GM19324 (cell line): ENCODE measurements at regions not wholly inside any gene's neighbourhood (a gene's known extent, or its start where the extent isn't known, plus 50 kb on each side); places are given as distances from the start of the nearest gene placed in this dataset.
"Not testable (repeated sequence)": the region's sequence is repeated elsewhere in the genome, so short reads cannot be mapped to it uniquely, and the experiment has no call there.

Source experiments
- ATAC-seq: cut with Tn5 transposase; IDR thresholded peaks from one replicate; pipeline ENCODE4 v1.9.1; 2021; ENCODE audit warnings: mild to moderate bottlenecking, moderate library complexity; ENCODE audit not compliant: unreplicated experiment, low FRiP score

DNA sequence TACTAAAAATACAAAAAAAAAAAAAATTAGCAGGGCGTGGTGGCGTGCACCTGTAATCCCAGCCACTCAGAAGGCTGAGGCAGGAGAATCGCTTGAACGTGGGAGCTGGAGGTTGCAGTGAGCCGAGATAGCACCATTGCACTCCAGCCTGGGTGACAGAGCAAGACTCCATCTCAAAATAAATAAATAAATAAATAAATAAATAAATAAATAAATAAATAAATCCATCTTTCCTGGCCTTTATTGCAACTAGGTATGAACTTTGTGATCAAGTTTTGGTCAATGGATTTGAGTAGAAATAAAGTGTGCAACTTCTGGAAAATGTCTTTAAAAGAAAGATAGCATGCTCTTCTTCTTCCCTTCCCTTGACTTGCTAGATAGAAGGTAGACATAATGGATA is 69.6 kb upstream of the LRFN2 start:
- not testable (repeated sequence) for ATAC-seq

DNA sequence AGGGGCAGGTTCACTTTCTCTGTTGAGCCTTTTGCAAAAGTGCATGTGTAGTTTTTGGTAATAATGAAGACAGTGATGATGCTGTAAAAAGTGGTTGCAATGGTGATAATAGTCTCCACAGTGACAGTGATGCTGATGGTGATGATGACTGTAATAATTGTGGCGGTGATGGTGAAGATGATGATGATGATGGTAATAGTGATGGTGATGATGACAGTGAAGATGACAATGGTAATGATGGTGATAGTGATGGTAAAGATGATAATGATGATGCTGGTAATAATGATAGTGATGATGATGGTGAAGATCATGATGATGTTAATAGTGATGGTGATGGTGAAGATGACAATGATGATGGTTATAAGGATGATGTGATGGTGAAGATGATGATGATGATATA is 67.7 kb upstream of the LRFN2 start:
- no peak for ATAC-seq

DNA sequence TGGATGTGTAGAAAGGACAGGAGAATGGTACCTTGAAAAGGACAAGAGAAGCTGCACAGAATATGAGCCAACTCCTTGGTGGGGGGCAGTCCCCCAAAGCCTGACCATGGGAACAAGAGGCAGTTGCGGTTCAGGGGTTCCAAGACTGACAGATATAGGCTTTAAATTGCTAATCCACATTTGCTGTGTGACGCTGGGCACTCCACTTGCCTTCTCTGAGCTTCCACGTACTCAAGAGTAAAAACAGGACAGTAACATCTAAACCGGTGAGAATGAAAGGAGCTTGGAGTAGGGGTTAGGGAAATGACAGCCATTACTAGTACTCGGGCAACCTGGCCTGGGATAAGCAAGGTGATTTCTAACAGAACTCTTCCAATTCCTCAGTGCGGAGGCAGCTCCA is 57.9 kb upstream of the LRFN2 start:
- ATAC-seq = no peak

DNA sequence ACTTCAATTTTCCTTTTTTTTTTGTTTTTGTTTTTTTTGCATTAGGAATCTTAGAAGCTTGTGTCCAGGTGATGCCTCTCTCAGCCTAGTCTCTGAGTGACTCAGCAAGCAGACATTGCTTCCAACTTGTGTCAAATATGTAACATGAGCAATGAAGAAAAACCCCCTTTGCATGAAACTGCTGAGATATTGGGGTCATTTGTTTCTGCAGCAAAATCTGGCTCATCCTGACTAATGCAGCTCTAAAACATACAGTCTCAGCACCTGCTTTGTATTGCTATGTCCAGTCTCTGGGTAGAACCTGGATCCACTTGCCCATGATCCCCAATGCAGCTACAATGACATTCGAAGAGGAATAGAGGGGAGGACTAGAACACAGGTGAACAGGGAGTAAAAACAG is 55.7 kb upstream of the LRFN2 start:
- ATAC-seq = no peak

DNA sequence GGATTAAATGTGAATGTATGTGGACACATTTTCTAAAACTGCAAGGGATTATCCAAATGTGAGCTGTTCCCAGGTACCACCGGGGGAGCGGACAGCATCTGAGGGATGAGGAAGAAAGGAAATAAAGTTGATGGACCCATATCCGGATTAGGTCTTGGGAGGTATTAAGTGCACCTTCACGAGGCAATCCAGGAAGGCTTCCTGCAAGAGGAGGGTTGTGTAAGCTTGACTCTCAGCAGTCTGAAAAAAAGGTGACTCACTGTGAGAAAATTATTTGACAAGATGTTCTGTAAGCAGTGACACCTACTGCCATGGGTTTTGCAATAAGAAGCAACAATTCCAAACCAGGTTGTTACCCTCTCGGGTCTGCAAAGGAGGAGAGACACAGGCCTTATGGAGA is 55.0 kb upstream of the LRFN2 start:
- ATAC-seq = no peak

DNA sequence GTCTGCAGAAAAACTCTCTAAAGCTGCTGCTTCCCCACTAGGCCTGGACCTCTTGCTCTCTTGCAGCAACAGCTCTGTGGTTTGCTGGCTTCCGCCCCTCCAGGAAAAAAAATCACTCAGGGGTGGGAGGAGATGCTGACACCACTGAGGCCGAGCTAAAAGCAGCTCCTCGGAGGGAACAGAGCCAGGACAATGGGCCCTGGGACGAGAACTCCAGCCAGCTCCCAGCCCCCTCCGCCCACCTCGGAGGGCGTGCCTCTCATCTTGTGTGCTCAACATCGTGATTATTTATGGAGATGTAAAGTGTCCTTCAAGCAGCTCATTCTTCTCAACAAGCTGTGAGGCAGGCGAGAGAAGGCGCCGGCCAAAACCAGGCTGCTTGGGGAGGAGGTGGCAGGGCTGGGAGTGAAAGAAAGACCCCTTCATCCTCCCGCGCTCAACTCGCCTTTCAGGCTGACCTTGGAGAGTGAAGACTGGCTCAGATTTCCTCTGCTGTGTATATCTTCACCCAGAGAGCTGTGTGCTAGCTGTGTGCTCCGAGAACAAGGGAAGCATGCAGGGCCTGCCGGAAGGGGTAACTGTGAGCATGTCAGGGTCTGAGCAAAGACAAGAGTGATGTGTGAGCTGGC is 53.5 kb upstream of the LRFN2 start:
- no peak for ATAC-seq
